GM12865 (cell line): ENCODE measurements at regions not wholly inside any gene's neighbourhood (a gene's known extent, or its start where the extent isn't known, plus 50 kb on each side); places are given as distances from the start of the nearest gene placed in this dataset.

Source experiments
- DNase-seq: peaks from one replicate; pipeline ENCODE4 v3.0.0; 2010; ENCODE audit warnings: low read depth
- H3K4me3 ChIP-seq: 2 replicates; pipeline ENCODE4 v1.5.1; 2011; ENCODE audit warnings: mild to moderate bottlenecking, low read depth, low read length, control low read depth
- CTCF ChIP-seq: IDR thresholded peaks from 2 replicates; pipeline ENCODE4 v1.5.1; 2011; ENCODE audit warnings: low read length, control low read depth, low read depth, inconsistent platforms; ENCODE audit not compliant: insufficient read depth; ENCODE audit errors: missing control alignments

GRCh38 chr5:123696921-123697341 is 185.0 kb downstream of the CSNK1G3 start:
- no peak overlapping the region for H3K4me3 ChIP-seq
- no peak for TF ChIP-seq CTCF
- DNase-seq: no peak

- no peak for DNase-seq
- H3K4me3 ChIP-seq: no peak overlapping the region
- no peak for TF ChIP-seq CTCF
Observed at GRCh38 chr5:123690821-123691220, 178.8 kb downstream of the CSNK1G3 start.

- no peak overlapping the region for H3K4me3 ChIP-seq
- no peak for TF ChIP-seq CTCF
- no peak for DNase-seq
Observed at GRCh38 chr5:123681061-123681460, 169.1 kb downstream of the CSNK1G3 start.

- H3K4me3 ChIP-seq: no peak overlapping the region
- DNase-seq: peak; percentile 2
Observed at GRCh38 chr5:123673107-123673506, 161.1 kb downstream of the CSNK1G3 start.

GRCh38 chr5:123671711-123672456 is 159.9 kb downstream of the CSNK1G3 start:
- no peak overlapping the region for H3K4me3 ChIP-seq
- no peak for TF ChIP-seq CTCF
- DNase-seq: no peak

More at GRCh38 chr5:123673107-123673506, 161.1 kb downstream of the CSNK1G3 start:
- no peak for TF ChIP-seq CTCF

- peak; percentile 66 for DNase-seq
- peak; percentile 72 for TF ChIP-seq CTCF
- no peak overlapping the region for H3K4me3 ChIP-seq
Observed at GRCh38 chr5:123671042-123671441, 159.1 kb downstream of the CSNK1G3 start.
